ENCODE measurements at regions not wholly inside any gene's neighbourhood (a gene's known extent, or its start where the extent isn't known, plus 50 kb on each side); places are given as distances from the start of the nearest gene placed in this dataset.

DNA sequence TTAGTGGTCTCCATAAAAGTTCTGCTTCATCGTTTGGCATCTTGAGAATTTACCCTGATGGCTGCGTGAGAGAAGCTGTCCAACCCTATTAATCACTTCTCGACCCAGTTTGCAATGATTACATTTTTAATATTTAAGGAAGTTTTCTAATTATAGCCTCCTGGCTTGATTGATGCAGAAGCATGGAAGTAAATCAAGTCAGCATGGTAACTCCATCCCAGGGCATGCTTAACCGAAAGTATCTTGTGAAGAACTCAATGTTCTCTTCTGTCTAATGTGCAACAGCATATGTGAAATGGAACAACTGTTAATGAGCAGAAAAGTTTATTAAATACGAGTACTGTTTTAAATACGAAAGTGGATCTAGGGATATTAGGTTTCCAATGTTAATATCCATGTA is 278.9 kb upstream of the CD180 start:
- no peak for DNase-seq (ENCODE audit: low read depth in 2 of 2)

DNA sequence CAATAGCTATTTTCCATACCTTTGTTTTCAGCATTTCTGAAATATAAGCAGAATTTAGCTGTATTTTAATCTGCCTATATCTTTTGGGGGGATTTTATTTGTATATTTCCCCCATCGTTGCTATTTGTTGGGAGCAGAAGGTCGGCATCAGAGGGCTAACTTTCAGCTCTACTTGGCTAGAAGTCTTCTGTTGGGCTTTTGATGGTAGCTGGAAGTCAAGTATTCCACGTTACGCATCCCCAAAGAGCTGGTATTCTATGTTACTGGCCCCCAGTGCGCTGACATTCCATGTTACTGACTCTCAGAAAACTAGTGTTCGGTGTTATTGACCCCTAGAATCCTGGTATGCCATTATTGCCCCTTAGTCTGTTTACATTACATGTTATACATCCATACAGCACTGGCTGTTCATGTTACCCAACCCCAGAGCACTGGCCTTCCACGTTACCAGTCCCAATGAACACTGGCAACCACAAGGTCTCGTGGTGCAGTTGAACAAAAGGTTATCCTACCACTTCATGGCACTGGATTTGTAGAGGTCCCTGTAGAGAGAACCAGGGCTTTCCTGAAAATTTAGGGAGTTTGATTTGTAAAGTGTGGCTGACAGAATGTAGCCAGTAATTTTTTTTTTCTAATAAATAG is 278.1 kb upstream of the CD180 start:
- no peak for DNase-seq (ENCODE audit: low read depth in 2 of 2)

- no peak for DNase-seq (ENCODE audit: low read depth in 2 of 2)
Measured at GRCh38 chr5:67467110-67467509, 270.5 kb upstream of the CD180 start.

DNA sequence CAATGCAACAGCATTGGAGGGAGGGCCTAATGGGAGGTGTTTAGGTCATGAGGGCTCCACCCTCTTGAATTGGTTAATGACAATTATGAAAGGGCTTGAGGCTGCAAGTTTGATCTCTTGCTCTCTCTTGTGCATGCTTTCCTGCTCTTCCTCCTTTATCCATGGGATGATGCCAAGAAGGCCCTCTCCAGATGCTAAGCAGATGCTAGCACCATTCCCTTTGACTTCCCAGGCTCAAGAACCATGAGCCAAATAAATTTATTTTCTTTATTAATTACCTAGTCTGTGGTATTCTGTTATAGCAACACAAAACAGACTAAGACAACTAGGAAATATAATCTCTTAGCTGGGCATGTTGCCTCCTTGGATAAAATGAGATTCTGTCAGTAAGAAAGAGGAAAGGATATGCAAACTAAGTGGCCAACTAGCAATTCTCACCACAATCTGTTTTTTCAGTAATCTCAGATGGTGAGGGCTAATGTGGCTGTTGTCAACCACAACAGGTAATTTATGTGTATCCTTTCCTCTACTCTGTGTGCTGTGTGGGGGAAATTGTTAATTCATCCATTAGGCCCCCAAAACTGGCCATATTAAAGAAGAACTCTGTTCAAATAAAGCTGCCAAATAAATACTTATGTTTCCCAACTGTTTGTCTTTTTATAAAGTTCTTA is 269.1 kb upstream of the CD180 start:
- DNase-seq (ENCODE audit: low read depth in 2 of 2), result no peak

- peak; percentile 42 to 49 for DNase-seq (ENCODE audit: low read depth in 2 of 2)
Measured at GRCh38 chr5:67462147-67462546, 265.5 kb upstream of the CD180 start.

GRCh38 chr5:67459253-67459652 is 262.7 kb upstream of the CD180 start:
- no peak for DNase-seq (ENCODE audit: low read depth in 2 of 2)

- DNase-seq (ENCODE audit: low read depth in 2 of 2), result no peak
Measured at GRCh38 chr5:67455970-67456369, 259.4 kb upstream of the CD180 start.

DNA sequence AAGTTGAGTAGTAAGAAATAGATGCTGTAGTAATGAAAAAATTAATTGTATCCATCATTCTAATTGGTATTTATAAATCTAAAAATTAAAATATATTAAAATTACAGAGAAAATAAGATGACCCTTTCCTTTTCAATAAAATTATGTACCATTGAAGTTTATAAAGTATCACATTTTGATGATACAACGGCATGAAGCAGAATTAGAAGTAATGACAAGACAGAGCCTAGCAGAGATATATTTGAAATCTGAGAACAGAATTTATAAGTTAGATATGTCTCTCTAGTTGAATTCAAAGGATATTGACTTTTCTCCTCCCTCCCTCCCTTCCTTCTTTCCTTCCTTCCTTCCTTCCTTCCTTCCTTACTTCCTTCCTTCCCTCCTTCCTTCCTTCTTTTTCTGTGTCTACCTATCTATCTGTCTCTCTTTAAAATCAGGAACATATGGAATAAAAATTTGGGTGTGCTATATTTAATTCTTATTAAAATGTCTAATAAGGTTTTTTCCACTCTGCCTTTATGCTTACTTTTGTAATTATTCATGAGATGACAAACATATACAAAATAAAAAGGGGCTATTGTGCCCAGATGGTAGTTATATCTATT is 258.5 kb upstream of the CD180 start:
- no peak for DNase-seq (ENCODE audit: low read depth in 2 of 2)

GRCh38 chr5:67453111-67453905 is 256.7 kb upstream of the CD180 start:
- DNase-seq (ENCODE audit: low read depth in 2 of 2), result no peak

DNA sequence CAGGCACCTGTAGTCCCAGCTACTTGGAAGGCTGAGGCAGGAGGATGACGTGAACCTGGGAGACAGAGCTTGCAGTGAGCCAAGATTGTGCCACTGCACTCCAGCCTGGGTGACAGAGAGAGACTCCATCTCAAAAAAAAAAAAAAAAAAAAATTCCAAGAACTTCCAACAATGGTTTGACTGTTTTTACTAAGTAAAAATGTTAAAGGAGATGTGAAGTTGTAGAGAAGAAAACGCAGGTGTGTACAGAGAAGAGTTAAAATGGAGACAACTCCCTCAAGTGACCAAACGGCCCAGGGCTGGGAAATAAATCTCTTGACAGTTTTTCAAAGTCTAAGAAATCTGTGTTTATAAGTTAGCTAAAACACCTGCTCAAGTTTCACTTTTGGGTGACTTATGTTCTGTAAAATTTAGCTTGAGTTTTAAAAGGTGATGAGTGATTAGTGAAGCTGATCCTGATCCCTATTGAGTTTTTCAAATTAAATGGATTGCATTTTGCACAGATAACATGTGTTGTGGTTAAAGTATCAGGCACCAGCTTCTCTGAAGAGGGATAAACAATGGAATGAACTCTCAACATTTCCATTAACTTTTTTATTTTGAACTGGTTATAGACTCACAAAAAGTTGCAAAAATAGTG is 255.2 kb upstream of the CD180 start:
- no peak for DNase-seq (ENCODE audit: low read depth in 2 of 2)

- DNase-seq (ENCODE audit: low read depth in 2 of 2), result no peak
Measured at GRCh38 chr5:67447732-67448131, 251.1 kb upstream of the CD180 start.

GRCh38 chr5:67437905-67438845 is 241.6 kb upstream of the CD180 start:
- no peak for DNase-seq (ENCODE audit: low read depth in 2 of 2)

DNA sequence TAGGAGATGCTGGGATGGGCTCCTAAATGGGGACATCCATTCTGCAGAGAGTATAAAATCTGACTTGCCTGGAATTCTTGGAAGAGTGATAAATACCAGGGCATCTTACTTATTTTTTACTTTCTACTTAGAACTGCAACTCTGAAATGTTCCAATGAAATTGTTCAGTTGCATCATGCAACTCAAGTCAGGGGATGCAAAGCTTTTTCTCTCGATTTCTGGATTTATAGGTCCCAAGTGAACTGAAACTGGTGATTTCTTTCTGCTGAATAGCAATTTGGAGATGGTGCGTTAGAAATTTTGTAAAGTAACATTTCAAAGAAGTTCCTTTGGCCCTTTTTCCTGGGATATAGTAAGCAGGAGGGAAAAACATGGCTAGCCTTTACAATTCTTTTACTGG is 238.4 kb upstream of the CD180 start:
- no peak for DNase-seq (ENCODE audit: low read depth in 2 of 2)

DNA sequence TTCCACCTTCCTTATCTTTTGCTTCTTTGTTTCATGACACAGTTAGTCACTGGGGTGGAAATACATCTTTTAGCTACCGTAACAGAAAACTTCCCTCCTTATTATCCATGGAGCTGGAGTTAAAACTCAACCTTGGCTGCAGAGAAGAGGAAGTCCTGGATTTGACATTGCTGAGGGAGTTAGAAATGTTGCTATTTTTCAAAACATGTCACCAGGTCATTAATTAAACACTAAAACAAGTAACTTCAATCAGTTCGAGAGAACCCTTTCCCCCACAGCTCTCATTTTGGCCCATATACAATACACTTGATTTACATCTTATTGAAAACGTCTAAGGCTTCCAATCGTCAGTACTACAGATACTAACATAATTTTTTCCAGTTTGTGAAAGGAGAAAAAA is 237.9 kb upstream of the CD180 start:
- DNase-seq (ENCODE audit: low read depth in 2 of 2), result no peak

- DNase-seq (ENCODE audit: low read depth in 2 of 2), result no peak
Measured at GRCh38 chr5:67432606-67433005, 236.0 kb upstream of the CD180 start.

DNA sequence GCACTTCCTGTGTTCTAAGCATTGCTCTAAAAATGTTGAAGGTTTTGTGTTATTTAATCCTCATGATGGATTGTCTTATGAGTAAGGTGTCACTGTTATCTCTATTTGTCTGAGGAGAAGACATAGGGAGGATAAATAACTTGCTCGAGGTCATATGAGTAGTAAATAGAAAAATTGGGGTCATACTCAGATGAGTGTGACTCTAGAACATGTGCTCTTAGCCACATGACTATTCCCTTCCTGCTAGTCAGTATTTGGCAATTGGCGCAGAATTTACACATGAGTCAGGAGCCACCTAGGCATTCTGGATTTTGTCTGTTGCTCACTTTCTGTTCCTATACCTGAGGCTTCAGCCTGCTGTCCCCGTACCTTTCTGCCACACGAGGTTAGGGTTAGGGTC is 234.6 kb upstream of the CD180 start:
- no peak for DNase-seq (ENCODE audit: low read depth in 2 of 2)

DNA sequence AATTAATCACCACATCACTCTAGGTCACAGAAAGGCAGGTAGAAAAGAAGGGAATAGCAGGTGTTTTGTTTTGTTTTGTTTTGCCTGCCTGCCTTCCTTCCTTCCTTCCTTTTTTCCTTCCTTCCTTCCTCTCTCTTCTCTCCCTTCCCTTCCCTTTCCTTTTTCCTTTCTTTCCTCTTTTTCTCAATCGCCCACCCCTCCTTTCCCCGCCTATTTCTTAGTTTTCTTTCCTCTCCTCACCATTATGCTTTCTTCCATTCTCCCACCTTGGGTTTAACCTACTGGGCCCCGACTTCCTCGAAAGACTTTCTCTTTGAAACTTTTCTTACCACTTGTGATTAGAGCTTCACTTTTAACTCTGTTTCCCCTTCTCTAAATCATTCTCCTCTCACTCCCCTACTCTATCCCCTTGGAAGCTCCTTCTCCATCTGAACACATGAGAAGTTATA is 231.3 kb upstream of the CD180 start:
- no peak for DNase-seq (ENCODE audit: low read depth in 2 of 2)

- DNase-seq (ENCODE audit: low read depth in 2 of 2), result no peak
Measured at GRCh38 chr5:67426961-67427849, 230.6 kb upstream of the CD180 start.

GRCh38 chr5:67425514-67425913 is 228.9 kb upstream of the CD180 start:
- no peak for DNase-seq (ENCODE audit: low read depth in 2 of 2)

GRCh38 chr5:67417839-67418238 is 221.2 kb upstream of the CD180 start:
- no peak for DNase-seq (ENCODE audit: low read depth in 2 of 2)

All from fibroblast of skin of left quadriceps (primary cell).